Erythroblast (primary cell): ENCODE measurements at regions not wholly inside any gene's neighbourhood (a gene's known extent, or its start where the extent isn't known, plus 50 kb on each side); places are given as distances from the start of the nearest gene placed in this dataset.

Experiments
- GATA1 ChIP-seq: IDR thresholded peaks from 2 replicates; pipeline ENCODE4 v1.6.1; 2011; ENCODE audit warnings: low read depth, mild to moderate bottlenecking, control low read depth, low read length, moderate library complexity
- POLR2A ChIP-seq: IDR thresholded peaks from 2 replicates; pipeline ENCODE4 v1.6.1; 2011; ENCODE audit warnings: mild to moderate bottlenecking, low read length

- TF ChIP-seq POLR2A (no peak), GATA1 (no peak)
Observed at GRCh38 chr12:34344851-34345522, 322.7 kb downstream of the ALG10 start.
